PC-9 (cell line): ENCODE measurements at regions not wholly inside any gene's neighbourhood (a gene's known extent, or its start where the extent isn't known, plus 50 kb on each side); places are given as distances from the start of the nearest gene placed in this dataset.

Experiments
- BruUV-seq: library from RNA; stranded (reverse); fragments of 400-500 nt; replicated peaks from 2 replicates; lab custom pipeline; 2021; lab: Mats Ljungman, UMichigan
- CTCF ChIA-PET: fragments of 300-600 bp; sonication (Branson Sonifier 250); formaldehyde crosslinking; loops from one replicate; lab custom pipeline; 2022; ENCODE audit warnings: antibody characterized with exemption; lab: Charles Lee
- POLR2A ChIA-PET: fragments of 300-600 bp; sonication (Branson Sonifier 250); formaldehyde crosslinking; loops from one replicate; lab custom pipeline; 2022; ENCODE audit warnings: antibody characterized with exemption; ENCODE audit not compliant: unreplicated experiment; lab: Charles Lee
- DNase-seq, 2 experiments: peaks; one replicate each; pipeline versions ENCODE4 v3.0.0 to v3.0.0-alpha.2; 2015 to 2022; ENCODE audit warnings: mixed read lengths in 1 of 2
- H2AFZ ChIP-seq: fragments of 200-600 bp; sonication (generic); 2 replicates; pipeline ENCODE4 v1.8.1; 2017; ENCODE audit warnings: antibody characterized with exemption
- H3F3A ChIP-seq: fragments of 200-600 bp; sonication (generic); 2 replicates; pipeline ENCODE4 v1.8.1; 2017; ENCODE audit warnings: antibody characterized with exemption, mild to moderate bottlenecking, low read depth; ENCODE audit not compliant: insufficient read depth
- H3K27ac ChIP-seq: fragments of 200-600 bp; sonication (generic); 2 replicates; pipeline ENCODE4 v1.6.1; 2016; ENCODE audit warnings: mixed run types
- H3K27me3 ChIP-seq: fragments of 200-600 bp; sonication (generic); 2 replicates; pipeline ENCODE4 v1.6.1; 2016; ENCODE audit warnings: low read depth, mixed run types; ENCODE audit not compliant: insufficient read depth
- H3K36me3 ChIP-seq: fragments of 200-600 bp; sonication (generic); 2 replicates; pipeline ENCODE4 v1.6.1; 2016; ENCODE audit warnings: low read depth, mixed run types
- H3K4me1 ChIP-seq: fragments of 200-600 bp; sonication (generic); replicated peaks from 2 replicates; pipeline ENCODE4 v1.6.1; 2016; ENCODE audit warnings: mixed run types; ENCODE audit not compliant: insufficient read depth
- H3K4me2 ChIP-seq: fragments of 200-600 bp; sonication (generic); 2 replicates; pipeline ENCODE4 v1.6.1; 2017; ENCODE audit warnings: mixed run types
- H3K4me3 ChIP-seq: fragments of 200-600 bp; sonication (generic); 2 replicates; pipeline ENCODE4 v1.6.1; 2016; ENCODE audit warnings: mixed run types
- H3K79me2 ChIP-seq: fragments of 200-600 bp; sonication (generic); 2 replicates; pipeline ENCODE4 v1.6.1; 2017; ENCODE audit warnings: low read depth, mixed run types
- H3K9me2 ChIP-seq: fragments of 200-600 bp; sonication (generic); 2 replicates; pipeline ENCODE4 v1.8.1; 2017; ENCODE audit warnings: mild to moderate bottlenecking; ENCODE audit not compliant: insufficient read depth
- H3K9me3 ChIP-seq: fragments of 200-600 bp; sonication (generic); 2 replicates; pipeline ENCODE4 v1.8.1; 2016; ENCODE audit warnings: low read depth; ENCODE audit not compliant: insufficient read depth
- H4K20me1 ChIP-seq: fragments of 200-600 bp; sonication (generic); 2 replicates; pipeline ENCODE4 v1.8.1; 2017; ENCODE audit not compliant: insufficient read depth
- CTCF ChIP-seq: fragments of 200-600 bp; sonication (generic); conservative IDR thresholded peaks from 2 replicates; pipeline ENCODE4 v1.6.1; 2017; ENCODE audit warnings: mixed run types, antibody characterized with exemption, mild to moderate bottlenecking, moderate library complexity
- EZH2 ChIP-seq: fragments of 200-600 bp; sonication (generic); IDR thresholded peaks from 2 replicates; pipeline ENCODE4 v1.8.0; 2017; ENCODE audit warnings: antibody characterized with exemption, low read depth
- intact Hi-C: fragments of 100-400 bp; cut with micrococcal nuclease; formaldehyde crosslinking; loops from one replicate; pipeline ENCODE4 v1.10.0; 2022; ENCODE audit not compliant: unreplicated experiment

DNA sequence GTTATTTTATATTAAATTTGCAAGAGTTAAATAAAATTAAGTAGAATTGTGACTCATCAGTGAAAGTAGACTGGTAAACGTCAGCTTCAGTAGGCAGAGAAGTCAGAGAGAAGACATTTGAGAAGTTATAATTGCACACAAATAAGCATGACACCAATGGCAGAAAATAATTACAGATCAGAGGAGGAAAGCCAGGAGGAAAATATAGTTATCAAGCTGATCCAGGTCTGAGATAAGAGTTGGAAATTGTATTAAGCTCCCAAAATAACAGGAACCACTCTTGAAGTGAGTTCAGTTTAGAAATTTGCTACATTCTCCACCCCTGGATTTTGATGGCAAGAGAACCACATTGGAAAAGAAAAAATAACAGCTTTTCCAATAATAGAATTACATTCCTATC is 533.8 kb upstream of the CHORDC1 start:
- POLR2A ChIA-PET = no interaction called here
- no peak for DNase-seq
- no peak for TF ChIP-seq CTCF
- no peak for TF ChIP-seq EZH2

GRCh38 chr11:90753546-90753945 is 530.7 kb upstream of the CHORDC1 start:
- H3K4me3 ChIP-seq = no peak overlapping the region
- H3K9me3 ChIP-seq = no peaks in the 10 kb centered on the region; the same call in 1 of the 2 replicates
- no peaks in the 10 kb centered on the region for H3K4me1 ChIP-seq
- intact Hi-C loops = no loop called here
- no TSS peak for BruUV-seq
- no peaks in the 10 kb centered on the region for H3K27me3 ChIP-seq
- peaks cover 11% of the 10 kb centered on the region for H3K9me2 ChIP-seq
- no peaks in the 10 kb centered on the region for H4K20me1 ChIP-seq
- no peaks in the 10 kb centered on the region for H3K79me2 ChIP-seq
- H3K36me3 ChIP-seq = no peaks in the 10 kb centered on the region
- no peak overlapping the region for H3K27ac ChIP-seq
- no peak overlapping the region for H2AFZ ChIP-seq
- no peak overlapping the region for H3K4me2 ChIP-seq
- CTCF ChIA-PET = no interaction called here
- DNase-seq = no peak
- POLR2A ChIA-PET = no interaction called here
- no peak for TF ChIP-seq EZH2
- TF ChIP-seq CTCF = no peak
- H3F3A ChIP-seq = no peaks in the 10 kb centered on the region

More for the DNA sequence above, 533.8 kb upstream of the CHORDC1 start:
- H3K9me3 ChIP-seq = no peaks in the 10 kb centered on the region
- H2AFZ ChIP-seq = no peak overlapping the region
- 0 out of 2 replicates have a peak, but pooled peaks cover 3% of the 10 kb centered on the region for H3K9me2 ChIP-seq
- H3K4me3 ChIP-seq = no peak overlapping the region
- no peak overlapping the region for H3K4me2 ChIP-seq
- H3K79me2 ChIP-seq = no peaks in the 10 kb centered on the region
- H3K36me3 ChIP-seq = no peaks in the 10 kb centered on the region
- CTCF ChIA-PET = no interaction called here
- H3K4me1 ChIP-seq = no peaks in the 10 kb centered on the region
- no peaks in the 10 kb centered on the region for H3F3A ChIP-seq
- intact Hi-C loops = no loop called here
- H3K27ac ChIP-seq = no peak overlapping the region
- H4K20me1 ChIP-seq = no peaks in the 10 kb centered on the region
- no peaks in the 10 kb centered on the region for H3K27me3 ChIP-seq
- no TSS peak for BruUV-seq

DNA sequence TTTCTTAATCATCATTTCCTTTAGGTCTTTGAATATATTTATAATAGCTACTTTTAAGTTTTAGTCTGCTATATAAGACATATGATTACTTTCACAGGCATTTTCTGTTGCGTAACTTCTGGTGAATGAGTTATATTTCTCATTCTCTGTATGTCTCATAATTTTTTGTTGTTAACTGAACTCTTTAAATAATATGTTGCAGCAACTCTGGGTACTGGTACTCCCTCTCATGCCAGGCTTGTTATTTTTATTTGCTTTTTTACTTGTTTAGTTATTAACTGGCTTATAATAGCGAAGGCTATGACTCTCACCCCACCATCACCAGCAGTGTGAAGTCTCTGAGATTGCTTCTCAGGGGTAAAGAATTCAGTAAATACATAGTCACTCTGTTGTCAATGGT is 524.2 kb upstream of the CHORDC1 start:
- POLR2A ChIA-PET = interaction anchor here (0.6 kb wide), 1 partner anchor 124 kb away, joined by 3 read pairs; no protein-coding TSS in a partner anchor
- Histone ChIP-seq H3F3A (no peaks in the 10 kb centered on the region), H3K27ac (no peak overlapping the region), H3K4me2 (no peak overlapping the region), H3K9me3 (peaks cover 23% of the 10 kb centered on the region), H3K36me3 (no peaks in the 10 kb centered on the region), H3K4me3 (no peak overlapping the region), H4K20me1 (no peaks in the 10 kb centered on the region), H3K4me1 (no peaks in the 10 kb centered on the region), H3K79me2 (no peaks in the 10 kb centered on the region), H2AFZ (no peak overlapping the region), H3K9me2 (peaks cover 8% of the 10 kb centered on the region), H3K27me3 (no peaks in the 10 kb centered on the region)
- intact Hi-C loops = no loop called here
- peak in 1 of 2 experiments; percentile 49 for DNase-seq
- no TSS peak for BruUV-seq
- CTCF ChIA-PET = no interaction called here
- TF ChIP-seq CTCF (no peak), EZH2 (no peak)
